ENCODE measurements at regions not wholly inside any gene's neighbourhood (a gene's known extent, or its start where the extent isn't known, plus 50 kb on each side); places are given as distances from the start of the nearest gene placed in this dataset.

- Histone ChIP-seq H3F3A (ENCODE audit: insufficient read depth, low read depth) (no peaks in the 10 kb centered on the region), H4K20me1 (ENCODE audit: insufficient read depth) (no peaks in the 10 kb centered on the region), H2AFZ (no peak overlapping the region), H3K9me3 (ENCODE audit: insufficient read depth, low read depth) (no peaks in the 10 kb centered on the region), H3K27me3 (ENCODE audit: insufficient read depth, low read depth) (no peaks in the 10 kb centered on the region), H3K9me2 (ENCODE audit: insufficient read depth) (no peaks in the 10 kb centered on the region), H3K4me1 (replicated peaks; ENCODE audit: insufficient read depth) (no peaks in the 10 kb centered on the region), H3K4me2 (no peak overlapping the region), H3K79me2 (ENCODE audit: low read depth) (no peaks in the 10 kb centered on the region), H3K4me3 (no peak overlapping the region), H3K27ac (no peak overlapping the region), H3K36me3 (ENCODE audit: low read depth) (no peaks in the 10 kb centered on the region)
- TF ChIP-seq, protein P1, sequence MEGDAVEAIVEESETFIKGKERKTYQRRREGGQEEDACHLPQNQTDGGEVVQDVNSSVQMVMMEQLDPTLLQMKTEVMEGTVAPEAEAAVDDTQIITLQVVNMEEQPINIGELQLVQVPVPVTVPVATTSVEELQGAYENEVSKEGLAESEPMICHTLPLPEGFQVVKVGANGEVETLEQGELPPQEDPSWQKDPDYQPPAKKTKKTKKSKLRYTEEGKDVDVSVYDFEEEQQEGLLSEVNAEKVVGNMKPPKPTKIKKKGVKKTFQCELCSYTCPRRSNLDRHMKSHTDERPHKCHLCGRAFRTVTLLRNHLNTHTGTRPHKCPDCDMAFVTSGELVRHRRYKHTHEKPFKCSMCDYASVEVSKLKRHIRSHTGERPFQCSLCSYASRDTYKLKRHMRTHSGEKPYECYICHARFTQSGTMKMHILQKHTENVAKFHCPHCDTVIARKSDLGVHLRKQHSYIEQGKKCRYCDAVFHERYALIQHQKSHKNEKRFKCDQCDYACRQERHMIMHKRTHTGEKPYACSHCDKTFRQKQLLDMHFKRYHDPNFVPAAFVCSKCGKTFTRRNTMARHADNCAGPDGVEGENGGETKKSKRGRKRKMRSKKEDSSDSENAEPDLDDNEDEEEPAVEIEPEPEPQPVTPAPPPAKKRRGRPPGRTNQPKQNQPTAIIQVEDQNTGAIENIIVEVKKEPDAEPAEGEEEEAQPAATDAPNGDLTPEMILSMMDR (conservative IDR thresholded peaks at IDR 0.05), result no peak
- no peak for TF ChIP-seq EZH2 (IDR thresholded peaks at IDR 0.05; ENCODE audit: low read depth)
- CTCF ChIA-PET, result no interaction called here
- no TSS peak for BruUV-seq (replicated peaks)
- DNase-seq, result no peak
- POLR2A ChIA-PET (ENCODE audit: unreplicated experiment), result no interaction called here
- intact Hi-C loops (cut with micrococcal nuclease; ENCODE audit: unreplicated experiment), result no loop called here
These were observed 136.6 kb upstream of the ZP4 start for GRCh38 chr1:238027366-238027765.

DNA sequence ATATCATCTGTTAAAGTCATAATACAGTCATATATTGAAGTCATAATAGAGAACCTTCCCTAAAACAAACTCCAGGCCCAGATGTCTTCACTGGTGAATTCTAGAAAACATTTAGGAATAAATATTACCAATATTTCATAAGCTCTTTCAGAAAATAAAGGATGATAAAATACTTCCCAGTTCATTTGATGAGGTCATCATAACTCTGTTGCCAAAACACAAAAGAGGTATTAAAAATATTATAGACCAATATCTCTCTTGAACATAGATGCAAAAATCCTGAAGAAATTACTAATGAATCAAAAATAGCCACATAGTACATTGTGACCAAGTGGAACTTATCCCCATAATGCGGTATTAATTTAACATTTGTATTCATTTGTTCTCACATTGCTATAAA is 132.4 kb upstream of the ZP4 start:
- Histone ChIP-seq H3K27ac (no peak overlapping the region), H3K4me3 (no peak overlapping the region), H3F3A (ENCODE audit: insufficient read depth, low read depth) (no peaks in the 10 kb centered on the region), H3K79me2 (ENCODE audit: low read depth) (no peaks in the 10 kb centered on the region), H2AFZ (no peak overlapping the region), H3K36me3 (ENCODE audit: low read depth) (no peaks in the 10 kb centered on the region), H3K4me1 (replicated peaks; ENCODE audit: insufficient read depth) (no peaks in the 10 kb centered on the region), H3K27me3 (ENCODE audit: insufficient read depth, low read depth) (no peaks in the 10 kb centered on the region), H4K20me1 (ENCODE audit: insufficient read depth) (no peaks in the 10 kb centered on the region), H3K4me2 (no peak overlapping the region), H3K9me2 (ENCODE audit: insufficient read depth) (no peaks in the 10 kb centered on the region), H3K9me3 (ENCODE audit: insufficient read depth, low read depth) (no peaks in the 10 kb centered on the region)
- BruUV-seq (replicated peaks), result no TSS peak
- no peak for TF ChIP-seq EZH2 (IDR thresholded peaks at IDR 0.05; ENCODE audit: low read depth)
- TF ChIP-seq, protein P1 (conservative IDR thresholded peaks at IDR 0.05), result no peak
- no peak for DNase-seq
- CTCF ChIA-PET, result no interaction called here
- intact Hi-C loops (cut with micrococcal nuclease; ENCODE audit: unreplicated experiment), result no loop called here
- POLR2A ChIA-PET (ENCODE audit: unreplicated experiment), result no interaction called here

DNA sequence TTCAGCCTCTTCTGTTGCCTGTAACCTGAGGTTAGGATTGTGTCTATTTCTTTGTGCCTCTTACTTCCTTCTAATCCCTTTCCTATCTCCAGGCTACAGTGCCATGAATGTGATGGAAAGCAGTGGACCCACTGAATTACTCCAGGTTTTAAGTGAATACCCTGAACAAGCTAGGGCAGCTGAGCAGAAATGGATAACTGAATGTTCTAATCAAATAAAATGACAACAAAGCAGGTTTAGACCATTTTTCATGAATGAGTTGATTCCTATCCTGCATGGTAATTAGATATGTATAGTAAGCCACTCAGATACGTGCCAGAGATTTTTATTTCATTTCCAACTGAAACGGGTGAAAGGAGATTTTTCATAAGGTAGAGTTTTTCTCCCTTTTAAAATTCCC is 127.5 kb upstream of the ZP4 start:
- CTCF ChIA-PET, result no interaction called here
- H3K4me1 ChIP-seq (replicated peaks; ENCODE audit: insufficient read depth), result no peaks in the 10 kb centered on the region
- TF ChIP-seq EZH2 (IDR thresholded peaks at IDR 0.05; ENCODE audit: low read depth), result no peak
- TF ChIP-seq, protein P1 (conservative IDR thresholded peaks at IDR 0.05), result no peak

More for the DNA sequence above, 127.5 kb upstream of the ZP4 start:
- POLR2A ChIA-PET (ENCODE audit: unreplicated experiment), result no interaction called here
- Histone ChIP-seq H3K79me2 (ENCODE audit: low read depth) (no peaks in the 10 kb centered on the region), H4K20me1 (ENCODE audit: insufficient read depth) (no peaks in the 10 kb centered on the region), H3K27me3 (ENCODE audit: insufficient read depth, low read depth) (no peaks in the 10 kb centered on the region), H2AFZ (no peak overlapping the region), H3K27ac (no peak overlapping the region), H3K4me2 (no peak overlapping the region), H3K9me2 (ENCODE audit: insufficient read depth) (no peaks in the 10 kb centered on the region), H3K9me3 (ENCODE audit: insufficient read depth, low read depth) (no peaks in the 10 kb centered on the region), H3F3A (ENCODE audit: insufficient read depth, low read depth) (no peaks in the 10 kb centered on the region), H3K36me3 (ENCODE audit: low read depth) (no peaks in the 10 kb centered on the region), H3K4me3 (no peak overlapping the region)
- BruUV-seq (replicated peaks), result no TSS peak
- no peak for DNase-seq
- intact Hi-C loops (cut with micrococcal nuclease; ENCODE audit: unreplicated experiment), result no loop called here
